Lower leg skin (tissue), 4 donors: ENCODE measurements at regions not wholly inside any gene's neighbourhood (a gene's known extent, or its start where the extent isn't known, plus 50 kb on each side); places are given as distances from the start of the nearest gene placed in this dataset.

ENCODE experiments used
- DNase-seq, 2 donors: peaks; one replicate each; pipeline ENCODE4 v3.0.0-alpha.2; 2019; ENCODE audit warnings: low spot score in 2 of 2
- H3K4me3 ChIP-seq: fragments of 200-600 bp; sonication (generic); 2 replicates; pipeline ENCODE4 v1.5.1; 2017; ENCODE audit warnings: mild to moderate bottlenecking, low read depth; ENCODE audit not compliant: poor library complexity, severe bottlenecking
- POLR2A ChIP-seq, 2 donors: fragments of 450-650 bp; IDR thresholded peaks; one replicate each; pipeline ENCODE4 v1.6.1; 2016 to 2017; ENCODE audit warnings: antibody characterized with exemption in 2 of 2, mild to moderate bottlenecking in 1 of 2, moderate library complexity in 1 of 2
- WGBS, 2 donors: methylation state at CpG; one replicate each; pipeline ENCODE4 v1.1.5; 2018; 5-methylcytosine and 5-hydroxymethylcytosine counted together
- intact Hi-C: fragments of 100-400 bp; cut with DNase I; formaldehyde crosslinking; loops from one replicate; pipeline ENCODE4 v1.15.0; 2023; ENCODE audit warnings: low total_unique reads
- TF ChIP-seq, protein P1 (sequence below), 3 donors: fragments of 450-650 bp; IDR thresholded peaks; one replicate each; pipeline ENCODE4 v1.5.1; 2016; ENCODE audit warnings: antibody characterized with exemption in 3 of 3, mild to moderate bottlenecking in 3 of 3, moderate library complexity in 2 of 3

- intact Hi-C loops: no loop called here
These were observed 381.0 kb upstream of the CNTNAP5 start for GRCh38 chr2:123644053-123644452.

GRCh38 chr2:123648016-123648415, 377.1 kb upstream of the CNTNAP5 start:
- no peak overlapping the region for H3K4me3 ChIP-seq
- TF ChIP-seq POLR2A (IDR thresholded peaks at IDR 0.05): no peak
- TF ChIP-seq, protein P1, sequence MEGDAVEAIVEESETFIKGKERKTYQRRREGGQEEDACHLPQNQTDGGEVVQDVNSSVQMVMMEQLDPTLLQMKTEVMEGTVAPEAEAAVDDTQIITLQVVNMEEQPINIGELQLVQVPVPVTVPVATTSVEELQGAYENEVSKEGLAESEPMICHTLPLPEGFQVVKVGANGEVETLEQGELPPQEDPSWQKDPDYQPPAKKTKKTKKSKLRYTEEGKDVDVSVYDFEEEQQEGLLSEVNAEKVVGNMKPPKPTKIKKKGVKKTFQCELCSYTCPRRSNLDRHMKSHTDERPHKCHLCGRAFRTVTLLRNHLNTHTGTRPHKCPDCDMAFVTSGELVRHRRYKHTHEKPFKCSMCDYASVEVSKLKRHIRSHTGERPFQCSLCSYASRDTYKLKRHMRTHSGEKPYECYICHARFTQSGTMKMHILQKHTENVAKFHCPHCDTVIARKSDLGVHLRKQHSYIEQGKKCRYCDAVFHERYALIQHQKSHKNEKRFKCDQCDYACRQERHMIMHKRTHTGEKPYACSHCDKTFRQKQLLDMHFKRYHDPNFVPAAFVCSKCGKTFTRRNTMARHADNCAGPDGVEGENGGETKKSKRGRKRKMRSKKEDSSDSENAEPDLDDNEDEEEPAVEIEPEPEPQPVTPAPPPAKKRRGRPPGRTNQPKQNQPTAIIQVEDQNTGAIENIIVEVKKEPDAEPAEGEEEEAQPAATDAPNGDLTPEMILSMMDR (IDR thresholded peaks at IDR 0.05): no peak
- 67 to 68% methylated on average over 3 of the region's 3 CpGs for WGBS, 2 donors
- DNase-seq: no peak
- intact Hi-C loops: no loop called here

More at GRCh38 chr2:123644053-123644452, 381.0 kb upstream of the CNTNAP5 start:
- no peak for DNase-seq
- no peak for TF ChIP-seq POLR2A (IDR thresholded peaks at IDR 0.05)
- TF ChIP-seq, protein P1 (IDR thresholded peaks at IDR 0.05): no peak
- H3K4me3 ChIP-seq: no peak overlapping the region

DNA sequence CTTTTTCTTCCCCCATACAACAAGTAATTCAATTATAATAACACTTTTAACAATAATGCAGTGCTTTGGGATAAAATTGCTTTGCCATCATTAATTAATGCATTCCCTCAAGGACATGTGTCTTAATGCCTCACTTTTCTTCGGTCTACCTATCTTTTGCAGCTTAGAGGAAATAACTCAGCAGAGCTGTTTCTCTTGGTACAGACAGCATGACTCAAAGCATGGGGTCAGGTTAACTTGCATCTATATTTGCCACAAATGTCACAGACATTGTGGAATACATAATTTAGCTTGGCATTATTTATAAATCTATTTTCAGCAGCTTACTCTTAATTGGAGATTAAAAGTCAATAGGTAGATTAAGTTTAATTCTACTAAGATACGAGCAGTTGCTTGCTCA, 376.1 kb upstream of the CNTNAP5 start:
- TF ChIP-seq, protein P1 (IDR thresholded peaks at IDR 0.05): no peak
- no peak for TF ChIP-seq POLR2A (IDR thresholded peaks at IDR 0.05)
- WGBS, 2 donors: 76 to 77% methylated on average over 2 of the region's 2 CpGs
- no peak overlapping the region for H3K4me3 ChIP-seq
- intact Hi-C loops: no loop called here
- DNase-seq: no peak

- no peak for DNase-seq
- no peak overlapping the region for H3K4me3 ChIP-seq
- intact Hi-C loops: no loop called here
- WGBS, 2 donors: 84 to 90% methylated on average over 5 of the region's 5 CpGs
- TF ChIP-seq, protein P1 (IDR thresholded peaks at IDR 0.05): no peak
These were observed 373.9 kb upstream of the CNTNAP5 start for GRCh38 chr2:123651151-123651550.

DNA sequence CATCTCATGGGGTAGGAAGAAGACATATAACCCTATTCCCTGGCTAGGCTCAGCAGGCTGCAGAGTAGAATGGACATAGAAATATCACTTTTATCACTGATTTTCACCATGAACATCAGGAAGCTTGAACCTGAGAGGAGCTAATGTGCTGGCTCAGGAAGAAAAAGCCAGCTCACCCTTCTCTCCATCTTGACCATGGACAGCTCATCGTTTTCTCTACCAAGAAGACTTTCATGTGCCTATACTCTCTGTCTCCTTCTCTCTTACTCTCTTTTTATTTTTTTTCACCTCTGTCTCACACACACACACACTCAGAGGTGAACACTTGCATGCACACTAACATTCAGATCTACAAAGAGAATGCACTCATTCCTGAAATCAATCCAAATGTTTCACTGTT, 372.8 kb upstream of the CNTNAP5 start:
- 72 to 88% methylated on average over 1 of the region's 1 CpG for WGBS, 2 donors

DNA sequence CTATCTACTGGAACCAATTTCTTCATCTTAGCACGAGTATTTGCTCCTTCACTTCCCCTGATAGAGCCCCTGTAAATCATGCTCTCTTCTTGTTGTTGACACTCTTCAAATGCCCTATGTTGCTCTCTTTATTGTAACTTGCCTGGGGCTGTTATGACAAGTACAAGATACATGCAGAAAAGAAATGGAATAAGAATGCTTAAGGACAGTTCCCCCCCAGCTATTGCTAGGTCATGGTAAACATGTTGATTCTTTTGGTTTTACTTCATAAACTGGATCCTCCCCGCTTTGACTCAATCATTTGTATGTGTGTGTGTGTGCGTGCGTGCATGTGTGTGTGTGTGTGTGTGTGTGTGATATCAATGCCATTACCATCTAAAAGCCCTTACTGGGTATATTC, 368.5 kb upstream of the CNTNAP5 start:
- no peak for DNase-seq
- TF ChIP-seq, protein P1 (IDR thresholded peaks at IDR 0.05): no peak
- no peak for TF ChIP-seq POLR2A (IDR thresholded peaks at IDR 0.05)
- intact Hi-C loops: no loop called here
- no peak overlapping the region for H3K4me3 ChIP-seq
- WGBS, 2 donors: 50 to 69% methylated on average over 4 of the region's 4 CpGs

More for the DNA sequence above, 372.8 kb upstream of the CNTNAP5 start:
- H3K4me3 ChIP-seq: no peak overlapping the region
- DNase-seq: no peak
- intact Hi-C loops: no loop called here
- TF ChIP-seq POLR2A (IDR thresholded peaks at IDR 0.05): no peak
- TF ChIP-seq, protein P1 (IDR thresholded peaks at IDR 0.05): no peak
